ENCODE measurements at regions not wholly inside any gene's neighbourhood (a gene's known extent, or its start where the extent isn't known, plus 50 kb on each side); places are given as distances from the start of the nearest gene placed in this dataset.

DNA sequence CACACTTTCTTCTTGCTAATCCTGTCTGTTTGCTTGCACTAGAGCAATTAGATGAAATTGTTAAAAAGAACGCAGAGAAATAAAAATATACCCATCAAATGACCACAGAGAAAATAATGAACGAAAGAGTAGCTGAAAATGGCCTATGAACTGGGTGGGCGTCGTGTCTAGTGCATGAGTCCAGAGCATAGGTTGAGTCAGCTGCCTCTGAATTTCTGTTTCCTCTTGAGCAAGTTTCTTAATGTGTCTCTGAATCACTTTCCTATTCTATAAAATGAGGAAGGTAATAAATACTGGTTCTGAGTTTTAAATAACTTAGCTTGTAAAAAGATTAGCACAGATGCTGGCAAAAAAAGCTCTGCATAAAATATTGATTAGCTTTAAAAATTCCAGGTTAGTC is 75.0 kb downstream of the POM121L12 start:
- POLR2A ChIA-PET: no interaction called here
- DNase-seq (ENCODE audit: low read depth, low spot score): no peak
- CTCF ChIA-PET: no interaction called here
- TF ChIP-seq CTCF (IDR thresholded peaks at IDR 0.05; ENCODE audit: insufficient read depth, low read length, missing control alignments): no peak
- no peak overlapping the region for H3K4me3 ChIP-seq (ENCODE audit: low read depth, low read length)

- ChIA-PET POLR2A (no interaction called here), CTCF (no interaction called here)
- no peak for TF ChIP-seq CTCF (IDR thresholded peaks at IDR 0.05; ENCODE audit: insufficient read depth, low read length, missing control alignments)
- no peak for DNase-seq (ENCODE audit: low read depth, low spot score)
- H3K4me3 ChIP-seq (ENCODE audit: low read depth, low read length): no peak overlapping the region
Observed at GRCh38 chr7:53111031-53111430, 75.6 kb downstream of the POM121L12 start.

DNA sequence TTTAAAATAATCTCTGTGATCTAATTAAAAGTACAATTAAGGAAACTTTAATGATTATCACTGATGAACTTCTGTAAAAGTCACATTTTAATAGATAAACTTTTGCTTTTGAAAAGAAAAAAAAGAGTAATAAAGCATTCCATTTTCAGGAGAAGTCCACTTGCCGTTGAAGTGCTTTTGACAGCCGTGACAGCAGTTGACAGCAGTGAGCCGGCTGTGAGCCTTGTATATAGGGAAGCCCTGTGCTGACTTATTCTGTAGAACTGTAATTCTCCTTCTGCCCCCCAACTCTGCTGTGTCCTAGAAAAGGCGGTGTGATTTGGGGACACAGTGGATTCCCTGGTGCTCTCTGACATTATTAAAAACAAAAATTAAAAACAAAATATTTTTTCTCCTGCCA is 78.0 kb downstream of the POM121L12 start:
- H3K4me3 ChIP-seq (ENCODE audit: low read depth, low read length): no peak overlapping the region
- TF ChIP-seq CTCF (IDR thresholded peaks at IDR 0.05; ENCODE audit: insufficient read depth, low read length, missing control alignments): no peak
- ChIA-PET CTCF (no interaction called here), POLR2A (no interaction called here)
- DNase-seq (ENCODE audit: low read depth, low spot score): no peak

GRCh38 chr7:53119514-53119941 is 84.1 kb downstream of the POM121L12 start:
- no peak for DNase-seq (ENCODE audit: low read depth, low spot score)
- POLR2A ChIA-PET: no interaction called here
- no peak for TF ChIP-seq CTCF (IDR thresholded peaks at IDR 0.05; ENCODE audit: insufficient read depth, low read length, missing control alignments)
- CTCF ChIA-PET: no interaction called here
- no peak overlapping the region for H3K4me3 ChIP-seq (ENCODE audit: low read depth, low read length)

DNA sequence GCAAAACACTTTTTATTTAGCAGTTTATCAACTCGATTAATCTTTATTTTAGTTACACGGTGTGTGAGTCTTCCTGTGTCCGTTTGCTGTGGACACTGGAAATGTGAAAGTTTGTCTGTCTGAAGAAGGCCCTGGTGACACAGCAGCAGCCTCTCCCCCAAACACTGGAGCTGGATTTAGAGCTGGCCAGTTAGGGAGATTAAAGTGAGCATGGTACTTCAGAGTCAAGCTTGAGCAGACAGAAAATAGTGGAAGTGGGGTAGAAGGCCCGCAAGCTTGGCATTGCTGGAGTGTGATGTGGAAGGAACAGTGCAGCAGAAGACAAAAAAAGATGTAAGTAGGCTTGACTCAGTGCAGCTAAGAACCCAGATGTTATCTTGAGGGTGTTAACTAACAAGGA is 85.9 kb downstream of the POM121L12 start:
- TF ChIP-seq CTCF (IDR thresholded peaks at IDR 0.05; ENCODE audit: insufficient read depth, low read length, missing control alignments): no peak
- no peak overlapping the region for H3K4me3 ChIP-seq (ENCODE audit: low read depth, low read length)
- POLR2A ChIA-PET: no interaction called here
- CTCF ChIA-PET: no interaction called here
- no peak for DNase-seq (ENCODE audit: low read depth, low spot score)

DNA sequence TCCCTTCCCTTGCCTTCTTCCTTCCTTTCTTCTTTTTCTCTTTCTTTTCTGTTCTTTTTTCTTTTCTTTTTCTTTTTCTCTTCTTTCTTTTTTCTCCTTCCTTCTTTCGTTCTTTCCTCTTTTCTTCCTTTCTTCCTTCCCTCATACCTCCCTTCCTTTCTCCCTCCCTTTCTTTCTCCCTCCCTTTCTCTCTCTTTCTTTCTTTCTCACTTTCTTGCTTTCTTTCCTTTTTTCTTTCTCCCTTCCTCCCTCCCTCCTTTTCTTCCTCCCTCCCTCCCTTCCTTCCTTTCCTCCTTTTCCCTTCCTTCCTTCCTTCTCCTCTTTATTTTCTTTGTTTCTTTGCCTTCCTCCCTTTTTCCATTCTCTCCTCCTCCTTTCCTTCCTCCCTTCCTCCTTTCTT is 96.3 kb downstream of the POM121L12 start:
- no peak for DNase-seq (ENCODE audit: low read depth, low spot score)
- CTCF ChIA-PET: no interaction called here
- TF ChIP-seq CTCF (IDR thresholded peaks at IDR 0.05; ENCODE audit: insufficient read depth, low read length, missing control alignments): no peak
- H3K4me3 ChIP-seq (ENCODE audit: low read depth, low read length): no peak overlapping the region
- POLR2A ChIA-PET: no interaction called here
